WTC11 (cell line): ENCODE measurements at regions not wholly inside any gene's neighbourhood (a gene's known extent, or its start where the extent isn't known, plus 50 kb on each side); places are given as distances from the start of the nearest gene placed in this dataset.
"Not testable (repeated sequence)": the region's sequence is repeated elsewhere in the genome, so short reads cannot be mapped to it uniquely, and the experiment has no call there.

Source experiments
- ATAC-seq: fragments of 200-7000 bp; cut with Tn5 transposase; 2 replicates; pipeline ENCODE4 v1.10.0; 2021; ENCODE audit warnings: mild to moderate bottlenecking, moderate library complexity
- CTCF ChIA-PET: fragments of 300-600 bp; sonication (Branson Sonifier 250); formaldehyde crosslinking; loops from one replicate; lab custom pipeline; 2021; ENCODE audit warnings: antibody characterized with exemption; lab: Charles Lee
- POLR2A ChIA-PET: fragments of 350-600 bp; sonication (Branson Sonifier 250); formaldehyde crosslinking; loops from one replicate; lab custom pipeline; 2021; ENCODE audit warnings: antibody characterized with exemption; lab: Charles Lee
- DNase-seq: peaks from one replicate; pipeline ENCODE4 v3.0.0; 2021; ENCODE audit warnings: low spot score
- H3K27ac Mint-ChIP-seq: 2 replicates; pipeline ENCODE4 v1.8.0; 2021; ENCODE audit warnings: mixed read lengths
- H3K27me3 Mint-ChIP-seq: 2 replicates; pipeline ENCODE4 v1.8.0; 2021; ENCODE audit warnings: low read depth, mild to moderate bottlenecking, moderate library complexity, mixed read lengths
- H3K36me3 Mint-ChIP-seq: 2 replicates; pipeline ENCODE4 v1.8.0; 2021; ENCODE audit warnings: mixed read lengths
- H3K4me1 Mint-ChIP-seq: 2 replicates; pipeline ENCODE4 v1.8.0; 2022; ENCODE audit warnings: mixed read lengths
- H3K4me3 Mint-ChIP-seq: 2 replicates; pipeline ENCODE4 v1.8.0; 2021; ENCODE audit warnings: mild to moderate bottlenecking, moderate library complexity, mixed read lengths
- H3K9me3 Mint-ChIP-seq: 2 replicates; pipeline ENCODE4 v1.8.0; 2021; ENCODE audit warnings: mixed read lengths
- CREM ChIP-seq: sonication (generic); formaldehyde crosslinking; IDR thresholded peaks from 2 replicates; pipeline ENCODE4 v1.8.1; 2022; ENCODE audit warnings: mild to moderate bottlenecking, missing genetic modification reagents, moderate library complexity
- FOXJ3 ChIP-seq: sonication (generic); formaldehyde crosslinking; IDR thresholded peaks from 2 replicates; pipeline ENCODE4 v1.9.0; 2021; ENCODE audit warnings: missing genetic modification reagents, mild to moderate bottlenecking, borderline replicate concordance
- FOXK1 ChIP-seq: sonication (generic); formaldehyde crosslinking; IDR thresholded peaks from 2 replicates; pipeline ENCODE4 v1.8.0; 2022; ENCODE audit warnings: mild to moderate bottlenecking, moderate library complexity, missing genetic modification reagents
- JAZF1 ChIP-seq: fragments of 250-450 bp; sonication (Bioruptor Pico); IDR thresholded peaks from 2 replicates; pipeline ENCODE4 v1.9.0; 2021; ENCODE audit warnings: moderate library complexity, mild to moderate bottlenecking, inconsistent platforms
- KAT7 ChIP-seq: sonication (generic); formaldehyde crosslinking; IDR thresholded peaks from 2 replicates; pipeline ENCODE4 v1.8.1; 2023; ENCODE audit warnings: missing genetic modification reagents, mild to moderate bottlenecking, borderline replicate concordance
- MXD4 ChIP-seq: fragments of 250-450 bp; sonication (Bioruptor Pico); IDR thresholded peaks from 2 replicates; pipeline ENCODE4 v1.8.0; 2021; ENCODE audit warnings: mild to moderate bottlenecking, moderate library complexity, borderline replicate concordance
- NFE2L1 ChIP-seq: sonication (generic); formaldehyde crosslinking; IDR thresholded peaks from 2 replicates; pipeline ENCODE4 v1.8.1; 2023; ENCODE audit warnings: missing genetic modification reagents
- NFYB ChIP-seq: sonication (generic); formaldehyde crosslinking; conservative IDR thresholded peaks from 2 replicates; pipeline ENCODE4 v1.8.0; 2022; ENCODE audit warnings: low read depth, missing genetic modification reagents
- NR1H2 ChIP-seq: sonication (generic); formaldehyde crosslinking; IDR thresholded peaks from 2 replicates; pipeline ENCODE4 v1.9.0; 2021; ENCODE audit warnings: mild to moderate bottlenecking, moderate library complexity, missing genetic modification reagents
- NR2C2 ChIP-seq: sonication (generic); formaldehyde crosslinking; IDR thresholded peaks from 2 replicates; pipeline ENCODE4 v1.8.0; 2022; ENCODE audit warnings: mild to moderate bottlenecking, missing genetic modification reagents
- RELA ChIP-seq: sonication (generic); formaldehyde crosslinking; IDR thresholded peaks from 2 replicates; pipeline ENCODE4 v1.8.1; 2022; ENCODE audit warnings: missing genetic modification reagents, mild to moderate bottlenecking, borderline replicate concordance
- SOX15 ChIP-seq: fragments of 250-450 bp; sonication (Bioruptor Pico); IDR thresholded peaks from 2 replicates; pipeline ENCODE4 v1.9.0; 2021; ENCODE audit warnings: mild to moderate bottlenecking
- ZNF121 ChIP-seq: sonication (generic); formaldehyde crosslinking; IDR thresholded peaks from 2 replicates; pipeline ENCODE4 v1.8.0; 2023; ENCODE audit warnings: missing genetic modification reagents
- ZNF138 ChIP-seq: sonication (generic); formaldehyde crosslinking; conservative IDR thresholded peaks from 2 replicates; pipeline ENCODE4 v1.8.1; 2022; ENCODE audit warnings: mild to moderate bottlenecking, moderate library complexity, missing genetic modification reagents
- ZNF396 ChIP-seq: fragments of 250-450 bp; sonication (Bioruptor Pico); IDR thresholded peaks from 2 replicates; pipeline ENCODE4 v1.8.0; 2021; ENCODE audit warnings: mild to moderate bottlenecking, moderate library complexity, borderline replicate concordance
- TF ChIP-seq, protein P1 (sequence below): sonication (generic); formaldehyde crosslinking; IDR thresholded peaks from 2 replicates; pipeline ENCODE4 v1.8.0; 2023; ENCODE audit warnings: missing genetic modification reagents
- TF ChIP-seq, protein P2 (sequence below): fragments of 250-450 bp; sonication (Bioruptor Pico); IDR thresholded peaks from 2 replicates; pipeline ENCODE4 v1.9.0; 2021; ENCODE audit warnings: moderate library complexity, mild to moderate bottlenecking, inconsistent platforms, borderline replicate concordance
- TF ChIP-seq, protein P3 (sequence below): sonication (generic); formaldehyde crosslinking; IDR thresholded peaks from 2 replicates; pipeline ENCODE4 v1.8.0; 2022; ENCODE audit warnings: mild to moderate bottlenecking, missing genetic modification reagents
- TF ChIP-seq, protein P4 (sequence below): sonication (generic); formaldehyde crosslinking; IDR thresholded peaks from 2 replicates; pipeline ENCODE4 v1.8.0; 2023; ENCODE audit warnings: missing genetic modification reagents, mild to moderate bottlenecking, borderline replicate concordance
- TF ChIP-seq, protein P5 (sequence below): fragments of 250-450 bp; sonication (Bioruptor Pico); IDR thresholded peaks from 2 replicates; pipeline ENCODE4 v1.8.0; 2021; ENCODE audit warnings: mild to moderate bottlenecking

DNA sequence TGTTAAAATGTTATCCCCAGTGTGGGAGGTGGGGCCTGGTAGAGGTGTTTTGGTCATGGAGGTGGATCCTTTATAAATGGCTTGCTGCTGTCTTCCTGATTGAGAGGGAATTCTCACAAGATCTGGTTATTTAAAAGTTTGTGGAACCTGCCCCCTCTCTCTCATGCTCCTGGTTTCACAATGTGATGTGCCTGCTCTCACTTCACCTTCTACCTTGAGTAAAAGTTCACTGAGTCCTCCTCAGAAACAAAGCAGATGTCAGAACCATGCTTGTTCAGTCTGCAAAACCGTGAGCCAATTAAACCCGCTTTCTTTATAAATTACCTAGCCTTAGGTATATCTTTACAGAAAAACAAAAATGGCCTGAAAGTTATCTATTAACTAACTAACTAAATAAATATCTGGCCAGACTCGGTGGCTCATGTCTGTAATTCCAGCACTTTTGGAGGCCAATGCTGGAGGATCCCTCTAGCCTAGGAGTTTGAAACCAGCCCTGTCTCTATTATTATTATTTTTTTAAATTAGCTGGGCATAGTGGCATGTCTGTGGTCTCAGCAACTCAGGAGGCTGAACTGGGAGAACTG lies 1067.4 kb downstream of the CDH9 start:
- ChIA-PET POLR2A (no interaction called here), CTCF (no interaction called here)
- Mint-ChIP-seq H3K9me3 (peaks cover 44% of the 10 kb centered on the region), H3K4me1 (no peaks in the 10 kb centered on the region), H3K27me3 (peaks cover 2% of the 10 kb centered on the region; the same call in 1 of the 2 replicates), H3K36me3 (peaks cover 17% of the 10 kb centered on the region), H3K27ac (no peak overlapping the region), H3K4me3 (no peak overlapping the region)
- DNase-seq (no peak), ATAC-seq (no peak)
- TF ChIP-seq, protein P1, sequence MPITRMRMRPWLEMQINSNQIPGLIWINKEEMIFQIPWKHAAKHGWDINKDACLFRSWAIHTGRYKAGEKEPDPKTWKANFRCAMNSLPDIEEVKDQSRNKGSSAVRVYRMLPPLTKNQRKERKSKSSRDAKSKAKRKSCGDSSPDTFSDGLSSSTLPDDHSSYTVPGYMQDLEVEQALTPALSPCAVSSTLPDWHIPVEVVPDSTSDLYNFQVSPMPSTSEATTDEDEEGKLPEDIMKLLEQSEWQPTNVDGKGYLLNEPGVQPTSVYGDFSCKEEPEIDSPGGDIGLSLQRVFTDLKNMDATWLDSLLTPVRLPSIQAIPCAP (CRISPR knock-in tag): no peak
- TF ChIP-seq NR2C2 (CRISPR knock-in tag): no peak
- TF ChIP-seq NR1H2: no peak
- no peak for TF ChIP-seq ZNF138 (CRISPR knock-in tag)
- TF ChIP-seq, protein P2, sequence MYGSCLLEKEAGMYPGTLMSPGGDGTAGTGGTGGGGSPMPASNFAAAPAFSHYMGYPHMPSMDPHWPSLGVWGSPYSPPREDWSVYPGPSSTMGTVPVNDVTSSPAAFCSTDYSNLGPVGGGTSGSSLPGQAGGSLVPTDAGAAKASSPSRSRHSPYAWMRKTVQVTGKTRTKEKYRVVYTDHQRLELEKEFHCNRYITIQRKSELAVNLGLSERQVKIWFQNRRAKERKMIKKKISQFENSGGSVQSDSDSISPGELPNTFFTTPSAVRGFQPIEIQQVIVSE (CRISPR knock-in tag): no peak
- TF ChIP-seq NFYB (CRISPR knock-in tag): no peak
- TF ChIP-seq, protein P3, sequence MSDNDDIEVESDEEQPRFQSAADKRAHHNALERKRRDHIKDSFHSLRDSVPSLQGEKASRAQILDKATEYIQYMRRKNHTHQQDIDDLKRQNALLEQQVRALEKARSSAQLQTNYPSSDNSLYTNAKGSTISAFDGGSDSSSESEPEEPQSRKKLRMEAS (CRISPR knock-in tag): no peak
- no peak for TF ChIP-seq SOX15
- no peak for TF ChIP-seq RELA (CRISPR knock-in tag)
- TF ChIP-seq, protein P4, sequence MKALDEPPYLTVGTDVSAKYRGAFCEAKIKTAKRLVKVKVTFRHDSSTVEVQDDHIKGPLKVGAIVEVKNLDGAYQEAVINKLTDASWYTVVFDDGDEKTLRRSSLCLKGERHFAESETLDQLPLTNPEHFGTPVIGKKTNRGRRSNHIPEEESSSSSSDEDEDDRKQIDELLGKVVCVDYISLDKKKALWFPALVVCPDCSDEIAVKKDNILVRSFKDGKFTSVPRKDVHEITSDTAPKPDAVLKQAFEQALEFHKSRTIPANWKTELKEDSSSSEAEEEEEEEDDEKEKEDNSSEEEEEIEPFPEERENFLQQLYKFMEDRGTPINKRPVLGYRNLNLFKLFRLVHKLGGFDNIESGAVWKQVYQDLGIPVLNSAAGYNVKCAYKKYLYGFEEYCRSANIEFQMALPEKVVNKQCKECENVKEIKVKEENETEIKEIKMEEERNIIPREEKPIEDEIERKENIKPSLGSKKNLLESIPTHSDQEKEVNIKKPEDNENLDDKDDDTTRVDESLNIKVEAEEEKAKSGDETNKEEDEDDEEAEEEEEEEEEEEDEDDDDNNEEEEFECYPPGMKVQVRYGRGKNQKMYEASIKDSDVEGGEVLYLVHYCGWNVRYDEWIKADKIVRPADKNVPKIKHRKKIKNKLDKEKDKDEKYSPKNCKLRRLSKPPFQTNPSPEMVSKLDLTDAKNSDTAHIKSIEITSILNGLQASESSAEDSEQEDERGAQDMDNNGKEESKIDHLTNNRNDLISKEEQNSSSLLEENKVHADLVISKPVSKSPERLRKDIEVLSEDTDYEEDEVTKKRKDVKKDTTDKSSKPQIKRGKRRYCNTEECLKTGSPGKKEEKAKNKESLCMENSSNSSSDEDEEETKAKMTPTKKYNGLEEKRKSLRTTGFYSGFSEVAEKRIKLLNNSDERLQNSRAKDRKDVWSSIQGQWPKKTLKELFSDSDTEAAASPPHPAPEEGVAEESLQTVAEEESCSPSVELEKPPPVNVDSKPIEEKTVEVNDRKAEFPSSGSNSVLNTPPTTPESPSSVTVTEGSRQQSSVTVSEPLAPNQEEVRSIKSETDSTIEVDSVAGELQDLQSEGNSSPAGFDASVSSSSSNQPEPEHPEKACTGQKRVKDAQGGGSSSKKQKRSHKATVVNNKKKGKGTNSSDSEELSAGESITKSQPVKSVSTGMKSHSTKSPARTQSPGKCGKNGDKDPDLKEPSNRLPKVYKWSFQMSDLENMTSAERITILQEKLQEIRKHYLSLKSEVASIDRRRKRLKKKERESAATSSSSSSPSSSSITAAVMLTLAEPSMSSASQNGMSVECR: no peak
- no peak for TF ChIP-seq FOXK1
- no peak for TF ChIP-seq CREM
- TF ChIP-seq, protein P5, sequence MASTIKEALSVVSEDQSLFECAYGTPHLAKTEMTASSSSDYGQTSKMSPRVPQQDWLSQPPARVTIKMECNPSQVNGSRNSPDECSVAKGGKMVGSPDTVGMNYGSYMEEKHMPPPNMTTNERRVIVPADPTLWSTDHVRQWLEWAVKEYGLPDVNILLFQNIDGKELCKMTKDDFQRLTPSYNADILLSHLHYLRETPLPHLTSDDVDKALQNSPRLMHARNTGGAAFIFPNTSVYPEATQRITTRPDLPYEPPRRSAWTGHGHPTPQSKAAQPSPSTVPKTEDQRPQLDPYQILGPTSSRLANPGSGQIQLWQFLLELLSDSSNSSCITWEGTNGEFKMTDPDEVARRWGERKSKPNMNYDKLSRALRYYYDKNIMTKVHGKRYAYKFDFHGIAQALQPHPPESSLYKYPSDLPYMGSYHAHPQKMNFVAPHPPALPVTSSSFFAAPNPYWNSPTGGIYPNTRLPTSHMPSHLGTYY: no peak
- TF ChIP-seq MXD4 (CRISPR knock-in tag): no peak
- no peak for TF ChIP-seq JAZF1
- TF ChIP-seq ZNF121: no peak
- TF ChIP-seq ZNF396 (CRISPR knock-in tag): no peak
- no peak for TF ChIP-seq NFE2L1 (CRISPR knock-in tag)
- no peak for TF ChIP-seq FOXJ3 (CRISPR knock-in tag)
- no peak for TF ChIP-seq KAT7

DNA sequence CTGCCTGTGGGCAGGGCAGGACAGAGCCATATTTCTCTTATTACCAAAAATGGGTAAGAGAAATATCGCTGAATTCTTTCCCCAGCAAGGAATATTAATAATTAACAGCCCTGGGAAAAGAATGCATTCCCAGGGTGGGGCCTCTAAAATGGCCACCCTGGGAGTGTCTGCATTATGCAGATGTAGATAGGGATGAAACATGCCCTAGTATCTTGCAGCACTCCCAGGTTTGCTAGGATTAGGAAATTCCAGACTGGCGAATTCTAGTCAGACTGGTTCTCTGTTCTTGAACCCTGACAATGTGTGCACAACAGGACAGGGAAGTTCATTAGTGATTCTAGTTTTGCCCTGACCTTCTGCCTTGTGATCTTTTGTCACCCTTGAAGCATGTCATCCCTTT lies 1069.3 kb downstream of the CDH9 start:
- POLR2A ChIA-PET, H3K27ac Mint-ChIP-seq, H3K4me3 Mint-ChIP-seq, ATAC-seq, DNase-seq, H3K4me1 Mint-ChIP-seq, CTCF ChIA-PET, H3K27me3 Mint-ChIP-seq: not testable (repeated sequence)
- Mint-ChIP-seq H3K9me3 (peaks cover 47% of the 10 kb centered on the region), H3K36me3 (peaks cover 22% of the 10 kb centered on the region)
